H1 (cell line): ENCODE measurements at regions not wholly inside any gene's neighbourhood (a gene's known extent, or its start where the extent isn't known, plus 50 kb on each side); places are given as distances from the start of the nearest gene placed in this dataset.

ENCODE experiments used
- CEBPB ChIP-seq: IDR thresholded peaks from 2 replicates; pipeline ENCODE4 v1.6.1; 2012; ENCODE audit warnings: low read depth, low read length
- EP300 ChIP-seq, 2 experiments: IDR thresholded peaks; 1 replicate in 1 of 2; 2 replicates in 1 of 2; pipeline ENCODE4 v1.6.1; 2011 to 2012; ENCODE audit warnings: low read depth in 2 of 2, low read length in 2 of 2, mild to moderate bottlenecking in 2 of 2, borderline replicate concordance in 1 of 2, inconsistent platforms in 1 of 2, moderate library complexity in 1 of 2
- NANOG ChIP-seq: IDR thresholded peaks from 2 replicates; pipeline ENCODE4 v1.6.1; 2011; ENCODE audit warnings: low read length, low read depth, mild to moderate bottlenecking, inconsistent platforms; ENCODE audit not compliant: insufficient read depth, poor library complexity, severe bottlenecking
- POLR2A ChIP-seq, 2 experiments: IDR thresholded peaks; 1 replicate in 1 of 2; 2 replicates in 1 of 2; pipeline ENCODE4 v1.6.1; 2011; ENCODE audit warnings: low read depth in 2 of 2, low read length in 2 of 2, mild to moderate bottlenecking in 2 of 2; ENCODE audit errors: control extremely low read depth in 1 of 2
- SIN3A ChIP-seq, 2 experiments: IDR thresholded peaks in 1 of 2; conservative IDR thresholded peaks in 1 of 2; 2 replicates each; pipeline ENCODE4 v1.6.1; 2011 to 2012; ENCODE audit warnings: low read length in 2 of 2, improper control_type of control experiment in 1 of 2, low read depth in 1 of 2, mild to moderate bottlenecking in 1 of 2
- TF ChIP-seq, protein P1 (sequence below): IDR thresholded peaks from 2 replicates; pipeline ENCODE4 v1.6.1; 2012; ENCODE audit warnings: inconsistent platforms
- TF ChIP-seq, protein P2 (sequence below), 3 experiments: IDR thresholded peaks; 1 replicate in 2 of 3; 2 replicates in 1 of 3; pipeline versions ENCODE4 v1.5.1 to v1.6.1; 2011; ENCODE audit warnings: low read length in 3 of 3, mild to moderate bottlenecking in 3 of 3, inconsistent platforms in 2 of 3, low read depth in 1 of 3, moderate library complexity in 1 of 3; ENCODE audit not compliant: insufficient read depth in 1 of 3; ENCODE audit errors: control extremely low read depth in 1 of 3
- TF ChIP-seq, protein P3 (sequence below): IDR thresholded peaks from 2 replicates; pipeline ENCODE4 v1.6.1; 2012; ENCODE audit warnings: low read length, inconsistent platforms
- TF ChIP-seq, protein P4 (sequence below): IDR thresholded peaks from 2 replicates; pipeline ENCODE4 v1.6.1; 2011; ENCODE audit warnings: low read depth, mild to moderate bottlenecking, low read length; ENCODE audit not compliant: insufficient read depth
- TF ChIP-seq, protein P5 (sequence below): IDR thresholded peaks from 2 replicates; pipeline ENCODE4 v1.6.1; 2011; ENCODE audit warnings: low read length, improper control_type of control experiment

DNA sequence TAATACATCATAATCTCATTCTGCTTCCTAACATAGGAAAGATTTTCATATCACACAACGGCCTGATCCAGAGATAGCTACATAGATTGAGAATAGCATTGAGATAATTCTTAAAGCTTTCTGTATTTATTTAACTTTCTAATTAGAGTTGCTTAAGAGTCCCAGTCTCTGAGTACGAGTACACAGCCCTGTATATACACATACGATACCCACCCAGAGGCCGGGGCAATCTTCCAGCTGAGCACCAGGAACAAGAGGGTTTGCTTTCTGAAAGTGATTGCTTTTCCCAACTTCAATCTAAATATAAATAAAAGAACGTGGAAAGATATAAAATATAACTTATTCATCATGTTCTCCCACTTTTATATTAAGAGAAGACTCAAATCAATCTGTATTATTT, 313.8 kb downstream of the COL12A1 start:
- TF ChIP-seq, protein P1, sequence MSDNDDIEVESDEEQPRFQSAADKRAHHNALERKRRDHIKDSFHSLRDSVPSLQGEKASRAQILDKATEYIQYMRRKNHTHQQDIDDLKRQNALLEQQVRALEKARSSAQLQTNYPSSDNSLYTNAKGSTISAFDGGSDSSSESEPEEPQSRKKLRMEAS = no peak
- TF ChIP-seq, protein P2, sequence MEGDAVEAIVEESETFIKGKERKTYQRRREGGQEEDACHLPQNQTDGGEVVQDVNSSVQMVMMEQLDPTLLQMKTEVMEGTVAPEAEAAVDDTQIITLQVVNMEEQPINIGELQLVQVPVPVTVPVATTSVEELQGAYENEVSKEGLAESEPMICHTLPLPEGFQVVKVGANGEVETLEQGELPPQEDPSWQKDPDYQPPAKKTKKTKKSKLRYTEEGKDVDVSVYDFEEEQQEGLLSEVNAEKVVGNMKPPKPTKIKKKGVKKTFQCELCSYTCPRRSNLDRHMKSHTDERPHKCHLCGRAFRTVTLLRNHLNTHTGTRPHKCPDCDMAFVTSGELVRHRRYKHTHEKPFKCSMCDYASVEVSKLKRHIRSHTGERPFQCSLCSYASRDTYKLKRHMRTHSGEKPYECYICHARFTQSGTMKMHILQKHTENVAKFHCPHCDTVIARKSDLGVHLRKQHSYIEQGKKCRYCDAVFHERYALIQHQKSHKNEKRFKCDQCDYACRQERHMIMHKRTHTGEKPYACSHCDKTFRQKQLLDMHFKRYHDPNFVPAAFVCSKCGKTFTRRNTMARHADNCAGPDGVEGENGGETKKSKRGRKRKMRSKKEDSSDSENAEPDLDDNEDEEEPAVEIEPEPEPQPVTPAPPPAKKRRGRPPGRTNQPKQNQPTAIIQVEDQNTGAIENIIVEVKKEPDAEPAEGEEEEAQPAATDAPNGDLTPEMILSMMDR (IDR thresholded peaks at IDR 0.05; ENCODE audit: control extremely low read depth in 1 of 3, insufficient read depth in 1 of 3, low read depth in 1 of 3, low read length in 3 of 3) = no peak
- TF ChIP-seq SIN3A (conservative IDR thresholded peaks at IDR 0.05 in 1 of 2, IDR thresholded peaks at IDR 0.05 in 1 of 2; ENCODE audit: low read depth in 1 of 2, low read length in 2 of 2) (no peak), CEBPB (no peak), EP300 (IDR thresholded peaks at IDR 0.05; ENCODE audit: borderline replicate concordance in 1 of 2, low read depth in 2 of 2, low read length in 2 of 2) (no peak), NANOG (no peak), POLR2A (IDR thresholded peaks at IDR 0.05; ENCODE audit: control extremely low read depth in 1 of 2, low read depth in 2 of 2, low read length in 2 of 2) (no peak)
- TF ChIP-seq, protein P3, sequence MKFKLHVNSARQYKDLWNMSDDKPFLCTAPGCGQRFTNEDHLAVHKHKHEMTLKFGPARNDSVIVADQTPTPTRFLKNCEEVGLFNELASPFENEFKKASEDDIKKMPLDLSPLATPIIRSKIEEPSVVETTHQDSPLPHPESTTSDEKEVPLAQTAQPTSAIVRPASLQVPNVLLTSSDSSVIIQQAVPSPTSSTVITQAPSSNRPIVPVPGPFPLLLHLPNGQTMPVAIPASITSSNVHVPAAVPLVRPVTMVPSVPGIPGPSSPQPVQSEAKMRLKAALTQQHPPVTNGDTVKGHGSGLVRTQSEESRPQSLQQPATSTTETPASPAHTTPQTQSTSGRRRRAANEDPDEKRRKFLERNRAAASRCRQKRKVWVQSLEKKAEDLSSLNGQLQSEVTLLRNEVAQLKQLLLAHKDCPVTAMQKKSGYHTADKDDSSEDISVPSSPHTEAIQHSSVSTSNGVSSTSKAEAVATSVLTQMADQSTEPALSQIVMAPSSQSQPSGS = no peak
- TF ChIP-seq, protein P4, sequence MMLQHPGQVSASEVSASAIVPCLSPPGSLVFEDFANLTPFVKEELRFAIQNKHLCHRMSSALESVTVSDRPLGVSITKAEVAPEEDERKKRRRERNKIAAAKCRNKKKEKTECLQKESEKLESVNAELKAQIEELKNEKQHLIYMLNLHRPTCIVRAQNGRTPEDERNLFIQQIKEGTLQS = no peak
- TF ChIP-seq, protein P5, sequence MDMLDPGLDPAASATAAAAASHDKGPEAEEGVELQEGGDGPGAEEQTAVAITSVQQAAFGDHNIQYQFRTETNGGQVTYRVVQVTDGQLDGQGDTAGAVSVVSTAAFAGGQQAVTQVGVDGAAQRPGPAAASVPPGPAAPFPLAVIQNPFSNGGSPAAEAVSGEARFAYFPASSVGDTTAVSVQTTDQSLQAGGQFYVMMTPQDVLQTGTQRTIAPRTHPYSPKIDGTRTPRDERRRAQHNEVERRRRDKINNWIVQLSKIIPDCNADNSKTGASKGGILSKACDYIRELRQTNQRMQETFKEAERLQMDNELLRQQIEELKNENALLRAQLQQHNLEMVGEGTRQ = no peak
